HG02571 (cell line): ENCODE measurements at regions not wholly inside any gene's neighbourhood (a gene's known extent, or its start where the extent isn't known, plus 50 kb on each side); places are given as distances from the start of the nearest gene placed in this dataset.

Experiments
- ATAC-seq: cut with Tn5 transposase; IDR thresholded peaks from one replicate; pipeline ENCODE4 v1.9.1; 2021; ENCODE audit warnings: mild to moderate bottlenecking, moderate library complexity; ENCODE audit not compliant: unreplicated experiment

DNA sequence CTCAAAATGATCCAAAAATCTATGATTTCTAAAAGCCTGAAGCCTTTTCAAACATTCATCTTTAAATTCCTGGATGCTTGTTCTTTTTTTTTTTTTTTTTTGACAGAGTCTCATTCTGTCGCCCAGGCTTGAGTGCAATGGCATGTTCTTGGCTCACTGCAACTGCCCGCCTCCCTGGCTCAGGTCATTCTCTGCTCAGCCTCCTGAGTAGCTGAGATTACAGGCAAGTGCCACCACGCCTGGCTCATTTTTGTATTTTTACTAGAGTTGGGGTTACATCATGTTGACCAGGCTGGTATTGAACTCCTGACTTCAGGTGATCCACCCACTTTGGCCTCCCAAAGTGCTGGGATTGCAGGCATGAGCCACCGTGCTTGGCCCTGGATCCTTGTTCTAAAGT, 649.5 kb downstream of the XIRP2 start:
- no peak for ATAC-seq

- no peak for ATAC-seq
Measured at GRCh38 chr2:167534443-167534842, 646.2 kb downstream of the XIRP2 start.

DNA sequence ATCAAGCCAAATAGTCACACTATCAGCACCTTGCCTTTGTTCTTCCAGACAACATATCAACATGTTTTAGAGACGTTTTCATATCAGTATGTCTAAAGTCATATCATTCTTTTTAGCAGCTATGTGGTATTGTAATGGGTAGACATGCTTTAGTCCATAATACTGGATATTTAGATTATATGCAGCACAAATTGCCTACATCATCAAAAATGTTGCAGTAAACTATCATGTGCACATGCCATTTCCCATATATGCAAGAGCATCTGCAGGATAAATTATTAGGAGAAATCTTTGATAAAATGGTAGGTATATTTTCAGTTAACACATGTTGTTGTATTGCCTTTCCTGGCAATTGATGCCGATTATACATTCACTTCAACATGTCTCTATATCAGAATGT, 636.5 kb downstream of the XIRP2 start:
- no peak for ATAC-seq

DNA sequence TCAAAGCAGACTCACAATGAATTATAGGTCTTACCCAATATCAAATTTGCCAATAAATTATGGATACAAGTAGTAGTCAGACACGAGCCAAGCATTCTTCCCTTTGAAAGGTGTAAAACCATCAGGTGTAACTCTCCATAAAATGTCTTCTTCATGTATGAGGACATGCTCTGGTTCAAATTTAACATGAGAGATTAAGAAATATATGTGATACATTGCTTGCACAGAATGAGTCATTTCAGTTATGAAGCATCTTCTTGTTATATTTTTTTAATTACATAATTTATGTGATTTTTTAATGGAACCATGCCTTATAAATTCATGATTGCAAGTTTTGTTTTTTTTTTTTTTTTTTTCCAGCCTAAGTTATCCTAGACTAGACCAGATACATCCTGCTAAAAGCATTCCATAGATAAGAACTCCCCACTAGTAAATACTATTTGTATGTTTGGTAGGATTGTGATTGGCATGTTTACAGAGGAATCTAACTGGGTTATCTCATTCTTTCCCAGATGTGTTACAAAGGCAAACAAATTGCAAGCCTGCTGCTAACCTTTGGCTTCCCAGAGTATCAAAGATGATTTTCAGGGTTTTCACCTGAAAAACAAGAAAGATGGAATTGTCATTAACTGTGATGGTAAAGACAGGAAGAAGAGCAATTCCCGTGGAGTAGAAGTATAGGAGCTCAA, 621.9 kb downstream of the XIRP2 start:
- no peak for ATAC-seq

DNA sequence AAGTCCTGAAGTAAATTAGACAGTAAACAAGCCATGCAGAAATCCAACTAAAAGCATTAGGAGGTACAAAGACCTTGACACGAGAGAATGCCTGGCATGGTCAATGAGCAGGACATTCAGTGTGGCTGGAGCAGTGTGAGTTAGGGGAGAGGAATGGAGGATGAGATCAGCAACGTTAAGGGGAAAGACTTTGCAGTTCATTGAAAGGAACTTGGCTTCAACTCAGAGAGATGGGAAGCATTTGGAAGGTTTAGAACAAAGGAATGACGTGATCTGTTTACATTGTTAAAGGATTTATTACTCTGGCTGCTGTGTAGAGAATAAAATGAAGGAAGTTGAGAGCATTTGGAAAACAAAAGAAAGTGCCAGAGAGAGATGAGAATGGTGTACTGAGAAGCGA, 621.3 kb downstream of the XIRP2 start:
- ATAC-seq = no peak

DNA sequence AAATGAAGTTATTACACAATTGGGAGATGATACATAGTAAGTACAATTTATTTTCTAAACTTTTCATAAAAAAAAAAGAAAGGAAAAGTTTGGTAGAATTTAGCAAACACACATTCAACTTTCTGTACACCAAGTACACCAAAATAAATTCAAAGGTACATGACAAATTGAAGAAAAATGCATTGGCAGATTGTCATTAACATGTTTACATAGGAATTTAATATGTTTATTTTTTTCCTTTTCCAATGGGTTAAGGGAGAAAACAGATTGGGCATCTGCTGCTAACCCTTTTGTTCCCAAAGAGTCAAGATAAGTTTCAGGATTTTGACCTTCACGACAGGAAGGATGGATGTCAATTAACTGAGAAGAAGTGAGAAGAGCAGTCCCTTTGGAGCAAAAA, 620.4 kb downstream of the XIRP2 start:
- ATAC-seq = no peak

DNA sequence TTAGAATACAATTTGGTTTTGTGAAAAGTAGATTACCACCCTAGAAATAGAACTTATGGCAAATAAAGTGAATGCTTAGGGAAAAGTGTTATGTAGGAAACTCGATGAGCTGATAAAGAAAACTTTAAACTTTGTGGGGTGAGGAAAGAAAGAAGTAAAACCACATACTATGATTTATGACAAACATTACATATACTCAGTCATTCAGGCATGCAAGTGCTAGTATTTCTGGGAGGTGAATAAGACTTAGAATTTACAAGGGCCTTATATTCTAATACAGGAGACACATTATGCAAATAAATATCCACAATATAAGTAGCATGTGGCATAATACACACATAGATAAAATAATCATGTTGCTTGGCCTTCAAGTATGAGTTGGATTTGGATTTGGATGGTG, 618.1 kb downstream of the XIRP2 start:
- no peak for ATAC-seq

- ATAC-seq = no peak
Measured at GRCh38 chr2:167504695-167505094, 616.4 kb downstream of the XIRP2 start.

DNA sequence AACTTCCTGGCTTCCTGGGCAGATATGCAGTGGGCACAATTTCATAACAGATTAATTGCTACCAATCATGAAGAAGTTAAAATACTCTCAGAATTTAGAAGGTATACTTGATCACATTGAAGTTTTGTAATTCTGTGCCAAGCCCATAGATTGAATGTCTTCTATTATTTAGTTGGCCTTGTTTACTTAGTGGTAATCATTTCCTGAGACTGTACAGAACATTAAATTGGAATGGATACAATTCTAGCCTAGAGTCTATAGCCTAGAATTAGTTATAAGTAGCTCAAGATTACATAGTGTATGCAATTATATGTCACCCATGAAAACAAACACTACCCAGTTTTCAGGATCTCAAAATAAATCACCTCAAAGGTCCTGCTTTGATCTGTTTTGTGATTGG, 615.8 kb downstream of the XIRP2 start:
- ATAC-seq = no peak

GRCh38 chr2:167501618-167502017, 613.3 kb downstream of the XIRP2 start:
- ATAC-seq = no peak

DNA sequence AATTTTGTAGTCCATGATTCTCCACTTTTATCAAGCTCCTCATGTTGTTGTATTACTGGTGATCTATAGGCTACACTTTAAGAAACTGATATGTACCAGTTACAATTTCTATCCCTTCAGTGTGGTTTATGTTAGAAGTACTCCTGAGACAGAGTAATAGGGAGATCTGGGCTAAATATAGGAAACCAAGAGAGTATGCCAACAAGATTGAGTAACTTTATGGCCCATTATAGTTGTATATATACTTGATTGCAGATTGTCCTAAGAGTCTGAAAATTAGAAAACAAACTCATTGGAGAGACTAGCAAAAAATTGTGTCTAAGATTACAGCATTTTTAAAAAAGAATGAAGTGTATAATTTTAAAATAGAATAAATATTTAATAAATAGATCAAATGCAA, 605.6 kb downstream of the XIRP2 start:
- ATAC-seq = no peak

DNA sequence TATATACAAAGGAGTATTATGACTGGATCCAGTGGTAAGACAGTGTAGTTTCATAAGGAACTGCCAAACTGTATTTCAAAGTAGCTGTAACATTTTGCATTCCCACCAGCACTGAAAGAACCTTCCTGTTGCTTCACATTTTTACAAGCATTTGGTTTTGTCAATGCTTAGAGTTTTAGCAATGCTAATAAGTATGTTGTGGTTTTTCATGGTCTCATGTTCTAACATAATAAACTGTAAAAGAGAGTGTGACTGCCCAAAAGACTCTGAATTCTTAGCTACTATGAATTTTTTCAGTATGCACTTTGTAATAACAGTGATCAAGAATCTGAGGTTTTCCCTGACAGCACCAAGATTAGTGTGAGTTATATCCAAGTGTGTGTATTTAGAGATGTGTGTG, 604.2 kb downstream of the XIRP2 start:
- ATAC-seq = no peak

DNA sequence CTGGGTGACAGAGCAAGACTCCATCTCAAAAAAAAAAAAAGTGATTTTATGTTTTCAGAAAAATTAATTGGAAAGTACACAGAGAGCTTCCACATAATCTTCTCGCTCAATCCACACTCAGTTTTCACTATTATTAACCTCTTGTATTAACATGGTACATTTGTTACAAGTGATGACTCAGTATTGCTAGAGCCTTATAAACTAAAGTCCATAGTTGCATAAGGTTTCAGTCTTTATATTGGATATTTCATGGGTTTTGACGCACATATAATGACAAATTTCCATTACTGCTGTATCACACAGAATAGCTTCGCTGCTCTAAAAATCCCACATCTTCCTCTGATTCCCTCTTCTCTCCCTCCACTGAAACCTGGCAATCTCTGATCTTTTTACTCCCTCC, 603.5 kb downstream of the XIRP2 start:
- no peak for ATAC-seq

DNA sequence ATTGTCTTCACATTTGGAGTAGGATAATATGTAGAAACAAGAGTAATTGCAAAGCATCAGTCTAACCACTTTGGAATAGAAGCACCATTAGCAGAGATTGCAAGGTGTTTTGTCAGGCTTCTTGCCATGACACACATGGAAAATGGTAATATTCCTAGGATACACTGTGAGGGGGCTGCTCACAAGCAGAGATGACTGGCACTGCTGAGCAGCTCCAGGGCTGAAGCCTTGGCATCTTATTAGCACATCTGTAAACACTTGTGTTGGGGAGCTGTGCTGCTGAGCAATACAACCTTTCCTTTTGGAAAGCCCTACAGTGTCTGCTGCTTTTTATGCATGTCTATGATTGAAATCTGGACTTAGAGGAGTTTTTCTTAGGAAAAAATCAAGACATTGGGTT, 602.2 kb downstream of the XIRP2 start:
- no peak for ATAC-seq

- no peak for ATAC-seq
Measured at GRCh38 chr2:167489325-167489724, 601.0 kb downstream of the XIRP2 start.

GRCh38 chr2:167487728-167488127, 599.4 kb downstream of the XIRP2 start:
- no peak for ATAC-seq

DNA sequence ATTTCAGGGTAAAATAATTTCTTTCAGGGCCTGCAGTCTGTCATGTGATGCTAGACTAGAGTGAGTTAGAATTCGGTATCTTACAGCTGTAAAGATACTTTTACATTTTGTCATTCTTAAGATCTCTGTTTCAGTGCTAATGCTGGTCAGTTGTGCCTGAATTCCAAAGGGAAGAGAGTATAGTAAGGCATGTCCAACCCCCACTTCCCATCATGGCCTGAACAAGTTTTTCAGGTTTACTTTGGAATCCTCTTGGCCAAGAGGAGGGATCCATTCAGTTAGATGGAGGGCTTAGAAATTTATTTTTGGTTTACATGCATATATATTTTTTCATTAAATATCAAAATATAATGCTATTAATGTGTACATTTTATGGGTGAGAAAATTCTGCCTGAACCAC, 596.6 kb downstream of the XIRP2 start:
- ATAC-seq = no peak

DNA sequence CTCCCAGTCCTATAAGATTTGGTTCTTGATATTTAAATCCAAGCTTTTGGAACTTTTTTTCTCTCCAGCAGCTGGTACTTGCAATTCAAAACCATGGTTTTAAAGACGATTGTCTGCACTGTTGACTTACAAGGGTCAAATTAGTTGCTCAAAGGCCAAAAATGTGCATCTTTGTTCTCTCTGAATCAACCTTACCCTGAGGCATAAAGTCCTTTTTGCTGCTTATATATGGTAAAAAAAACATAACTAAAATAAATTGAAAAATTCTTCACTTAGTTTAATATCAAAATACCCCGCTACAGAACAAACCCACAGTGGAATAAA, 592.7 kb downstream of the XIRP2 start:
- ATAC-seq = no peak

GRCh38 chr2:167480232-167480985, 592.1 kb downstream of the XIRP2 start:
- ATAC-seq = no peak

- no peak for ATAC-seq
Measured at GRCh38 chr2:167478196-167478595, 589.9 kb downstream of the XIRP2 start.

GRCh38 chr2:167475791-167476190, 587.5 kb downstream of the XIRP2 start:
- no peak for ATAC-seq

DNA sequence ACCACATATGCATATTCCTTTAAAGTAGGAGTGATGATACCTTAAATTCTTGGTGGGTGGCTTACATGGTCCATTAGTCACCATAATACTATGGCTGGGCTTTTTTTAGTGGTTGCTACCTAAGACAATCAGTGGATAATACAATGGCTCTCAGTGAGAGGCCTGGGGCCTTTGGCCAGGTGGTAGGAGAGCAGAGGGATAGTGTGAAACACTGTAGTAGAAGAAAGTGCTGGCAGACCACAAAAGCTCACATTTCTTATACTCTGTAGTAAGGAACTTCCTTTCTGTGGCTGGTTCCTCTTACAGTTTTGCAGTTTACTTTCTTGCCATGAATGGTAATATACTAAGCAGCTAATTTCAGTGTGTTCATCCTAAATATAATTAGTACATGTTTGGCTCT, 583.5 kb downstream of the XIRP2 start:
- no peak for ATAC-seq

- ATAC-seq = no peak
Measured at GRCh38 chr2:167471332-167471731, 583.1 kb downstream of the XIRP2 start.
